ENCODE measurements at regions not wholly inside any gene's neighbourhood (a gene's known extent, or its start where the extent isn't known, plus 50 kb on each side); places are given as distances from the start of the nearest gene placed in this dataset.

DNA sequence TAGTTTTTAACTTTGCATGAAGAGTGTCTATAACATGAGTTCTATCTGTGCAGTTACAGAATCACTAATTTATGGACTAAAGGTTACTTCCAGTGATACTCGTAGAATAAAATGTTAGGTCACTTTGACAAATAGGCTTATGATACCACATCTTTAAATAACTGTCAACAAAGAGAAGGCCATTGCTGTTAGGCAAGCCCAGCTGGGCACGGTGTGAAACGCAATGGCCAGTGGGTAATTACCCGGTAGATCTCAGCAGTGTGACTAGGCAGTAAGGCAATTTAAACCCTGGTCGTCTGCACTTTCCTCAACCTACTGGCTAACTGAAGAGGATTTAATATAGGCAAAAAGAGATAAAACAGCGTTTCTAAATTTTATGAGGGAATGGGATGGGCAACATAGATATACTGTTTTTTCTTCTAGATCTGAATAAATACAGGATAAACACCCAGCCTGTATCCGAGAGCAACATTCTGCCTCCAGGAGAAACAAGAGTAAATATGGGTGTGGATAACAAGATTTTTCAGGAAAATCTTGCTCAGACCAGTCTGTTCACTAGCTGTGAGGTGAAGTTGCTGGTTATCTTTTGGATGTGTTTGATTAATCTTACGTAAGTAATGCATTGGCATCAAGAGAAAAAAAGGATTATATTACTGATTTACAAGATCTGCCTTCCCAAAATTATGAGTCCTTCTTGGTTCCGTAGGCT lies 631.3 kb downstream of the EFNB2 start:
- H3K27me3 ChIP-seq, result no peaks in the 10 kb centered on the region
- no peaks in the 10 kb centered on the region for H3K4me1 ChIP-seq
- no peaks in the 10 kb centered on the region for H3K36me3 ChIP-seq
- no peaks in the 10 kb centered on the region for H3K9me3 ChIP-seq
- no peak for TF ChIP-seq POLR2A (IDR thresholded peaks at IDR 0.05)
- no peak for TF ChIP-seq POLR2AphosphoS5 (IDR thresholded peaks at IDR 0.05)
- TF ChIP-seq CTCF (IDR thresholded peaks at IDR 0.05), result no peak
- no peak overlapping the region for H3K27ac ChIP-seq
- DNase-seq (ENCODE audit: low spot score in 2 of 2), result no peak
- no peak overlapping the region for H3K4me3 ChIP-seq
- intact Hi-C loops (cut with DNase I; ENCODE audit: low total_unique reads), result no loop called here

- DNase-seq (ENCODE audit: low spot score in 2 of 2), result no peak
- no peaks in the 10 kb centered on the region for H3K4me1 ChIP-seq
- intact Hi-C loops (cut with DNase I; ENCODE audit: low total_unique reads), result no loop called here
Measured at GRCh38 chr13:105902396-105902795, 633.1 kb downstream of the EFNB2 start.

GRCh38 chr13:105897575-105897974 lies 637.9 kb downstream of the EFNB2 start:
- TF ChIP-seq CTCF (IDR thresholded peaks at IDR 0.05) (no peak), POLR2A (IDR thresholded peaks at IDR 0.05) (no peak), POLR2AphosphoS5 (IDR thresholded peaks at IDR 0.05) (no peak)
- no peaks in the 10 kb centered on the region for H3K9me3 ChIP-seq
- intact Hi-C loops (cut with DNase I; ENCODE audit: low total_unique reads), result no loop called here

More at GRCh38 chr13:105902396-105902795, 633.1 kb downstream of the EFNB2 start:
- Histone ChIP-seq H3K27me3 (no peaks in the 10 kb centered on the region), H3K27ac (no peak overlapping the region), H3K9me3 (no peaks in the 10 kb centered on the region), H3K36me3 (no peaks in the 10 kb centered on the region), H3K4me3 (no peak overlapping the region)
- no peak for TF ChIP-seq POLR2AphosphoS5 (IDR thresholded peaks at IDR 0.05)
- no peak for TF ChIP-seq CTCF (IDR thresholded peaks at IDR 0.05)
- TF ChIP-seq POLR2A (IDR thresholded peaks at IDR 0.05), result no peak

DNA sequence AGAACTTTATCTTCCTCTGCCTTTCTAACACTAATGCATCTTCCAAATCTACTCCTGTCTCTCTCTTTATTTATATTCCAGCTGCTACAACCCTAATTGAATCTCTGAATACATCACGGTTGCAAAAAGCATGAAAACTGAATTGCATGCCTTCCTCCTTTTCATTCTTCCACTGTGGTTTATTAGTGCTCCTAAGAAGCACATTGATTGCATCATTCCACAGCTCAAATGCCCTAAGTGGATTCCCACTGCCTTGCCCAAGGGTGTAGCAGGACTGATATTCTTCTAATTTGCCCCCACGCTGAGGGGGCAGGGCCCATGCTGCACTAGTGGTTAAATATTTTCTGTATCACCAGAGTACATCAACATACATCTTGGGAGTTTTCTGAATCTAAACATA lies 640.8 kb downstream of the EFNB2 start:
- DNase-seq (ENCODE audit: low spot score in 2 of 2), result no peak
- H3K27ac ChIP-seq, result no peak overlapping the region
- intact Hi-C loops (cut with DNase I; ENCODE audit: low total_unique reads), result no loop called here

More at GRCh38 chr13:105897575-105897974, 637.9 kb downstream of the EFNB2 start:
- DNase-seq (ENCODE audit: low spot score in 2 of 2), result no peak
- Histone ChIP-seq H3K4me3 (no peak overlapping the region), H3K27ac (no peak overlapping the region), H3K36me3 (no peaks in the 10 kb centered on the region), H3K27me3 (no peaks in the 10 kb centered on the region), H3K4me1 (no peaks in the 10 kb centered on the region)

More for the DNA sequence above, 640.8 kb downstream of the EFNB2 start:
- Histone ChIP-seq H3K9me3 (no peaks in the 10 kb centered on the region), H3K36me3 (no peaks in the 10 kb centered on the region), H3K4me1 (no peaks in the 10 kb centered on the region), H3K4me3 (no peak overlapping the region), H3K27me3 (no peaks in the 10 kb centered on the region)
- TF ChIP-seq POLR2A (IDR thresholded peaks at IDR 0.05) (no peak), POLR2AphosphoS5 (IDR thresholded peaks at IDR 0.05) (no peak), CTCF (IDR thresholded peaks at IDR 0.05) (no peak)

Data from breast epithelium (tissue), 4 donors.